ENCODE measurements at regions not wholly inside any gene's neighbourhood (a gene's known extent, or its start where the extent isn't known, plus 50 kb on each side); places are given as distances from the start of the nearest gene placed in this dataset.
"Not testable (repeated sequence)": the region's sequence is repeated elsewhere in the genome, so short reads cannot be mapped to it uniquely, and the experiment has no call there.

DNA sequence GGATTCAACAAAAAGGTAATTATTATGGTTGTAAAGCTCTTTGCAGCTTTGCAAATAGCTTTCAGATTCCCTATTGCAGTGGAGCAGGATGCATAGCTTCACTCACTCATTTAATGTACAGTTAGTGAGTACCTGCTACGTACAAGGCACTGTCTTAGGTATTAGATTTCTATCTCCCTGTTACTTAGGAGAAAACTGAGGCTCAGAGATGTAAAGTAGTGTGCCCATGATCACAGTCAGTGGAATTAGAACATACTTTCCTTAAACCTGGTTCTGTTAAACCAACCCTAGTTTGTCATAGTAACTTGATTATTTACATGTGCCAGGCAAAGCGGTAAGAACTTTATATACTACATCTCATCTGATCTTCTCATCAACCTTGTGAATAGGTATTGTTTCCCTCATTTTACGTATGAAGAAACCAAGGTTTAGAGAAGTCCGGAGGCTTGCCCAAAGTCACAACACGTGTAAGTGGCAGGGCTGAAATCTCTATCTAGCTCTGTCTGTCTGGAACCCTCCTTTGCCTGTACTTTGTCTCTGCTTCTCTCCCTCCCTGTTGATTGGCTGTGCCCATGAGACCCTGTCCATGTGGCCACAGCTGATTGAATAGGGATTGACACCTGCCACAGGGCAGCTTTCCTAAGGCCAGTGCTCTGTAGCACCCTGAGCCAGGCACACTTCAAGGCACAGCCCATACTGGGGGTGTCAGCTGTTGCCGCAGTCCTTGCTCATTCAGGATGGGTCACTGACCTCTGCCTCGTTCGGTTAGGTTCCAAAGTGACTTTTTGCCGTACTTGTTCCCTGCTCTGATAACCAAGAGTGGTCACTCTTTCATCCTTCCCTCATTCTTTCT lies 63.8 kb upstream of the PRSS23 start:
- H3K4me1 Mint-ChIP-seq (ENCODE audit: low read depth), result no peaks in the 10 kb centered on the region
- H3K9me3 Mint-ChIP-seq, result no peaks in the 10 kb centered on the region
- H3K27me3 Mint-ChIP-seq (ENCODE audit: low read depth), result no peaks in the 10 kb centered on the region
- H3K36me3 Mint-ChIP-seq (ENCODE audit: insufficient read depth), result no peaks in the 10 kb centered on the region
- no peak overlapping the region for H3K4me3 Mint-ChIP-seq
- ATAC-seq (no peak), DNase-seq (no peak)

DNA sequence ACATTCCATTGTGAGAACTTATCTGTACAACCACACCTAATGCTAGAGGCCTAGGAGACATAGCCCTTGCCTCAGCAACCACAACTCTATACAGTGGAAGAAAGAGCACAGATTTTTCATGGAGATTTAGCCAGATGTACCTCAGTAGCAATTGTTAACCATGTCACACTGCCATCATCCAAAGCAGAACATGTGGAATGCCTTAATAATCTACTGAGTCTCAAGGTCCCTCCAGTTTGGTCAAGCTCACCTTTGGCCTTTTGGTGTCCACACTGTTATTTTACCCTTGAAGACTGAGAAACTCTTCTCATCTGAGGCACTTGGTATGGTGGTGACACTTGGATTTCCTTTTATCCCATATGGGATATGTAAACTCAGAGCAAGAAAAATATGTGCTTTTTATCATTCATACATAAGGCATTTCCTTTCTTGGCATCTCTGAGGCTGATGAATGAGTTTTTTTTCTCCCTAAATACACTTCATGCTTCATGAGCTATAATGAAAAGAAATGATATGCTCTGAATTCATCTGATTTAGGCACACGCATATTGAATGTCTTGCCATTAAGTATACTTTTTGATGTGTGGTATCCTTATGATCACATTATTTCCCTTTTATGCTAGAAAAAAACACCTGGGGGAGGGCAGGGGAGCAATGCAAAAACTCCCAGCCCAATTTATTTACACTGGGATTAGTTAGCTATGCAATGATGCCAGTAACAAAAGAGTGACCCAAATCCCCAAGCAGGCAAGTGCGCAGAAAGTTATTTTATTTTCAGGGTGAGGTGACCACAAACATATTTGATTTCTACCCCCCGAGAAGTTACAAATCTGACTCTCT lies 63.3 kb upstream of the ME3 start:
- DNase-seq, result no peak
- ATAC-seq, result no peak
- no peaks in the 10 kb centered on the region for H3K4me1 Mint-ChIP-seq (ENCODE audit: low read depth)
- H3K36me3 Mint-ChIP-seq (ENCODE audit: insufficient read depth), result no peaks in the 10 kb centered on the region
- no peaks in the 10 kb centered on the region for H3K27me3 Mint-ChIP-seq (ENCODE audit: low read depth)
- no peak overlapping the region for H3K4me3 Mint-ChIP-seq
- no peaks in the 10 kb centered on the region for H3K9me3 Mint-ChIP-seq

DNA sequence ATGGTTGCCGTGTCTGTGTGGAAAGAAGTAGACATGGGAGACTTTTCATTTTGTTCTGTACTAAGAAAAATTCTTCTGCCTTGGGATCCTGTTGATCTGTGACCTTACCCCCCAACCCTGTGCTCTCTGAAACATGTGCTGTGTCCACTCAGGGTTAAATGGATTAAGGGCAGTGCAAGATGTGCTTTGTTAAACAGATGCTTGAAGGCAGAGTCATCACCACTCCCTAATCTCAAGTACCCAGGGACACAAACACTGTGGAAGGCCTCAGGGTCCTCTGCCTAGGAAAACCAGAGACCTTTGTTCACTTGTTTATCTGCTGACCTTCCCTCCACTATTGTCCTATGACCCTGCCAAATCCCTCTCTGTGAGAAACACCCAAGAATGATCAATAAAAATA lies 60.3 kb upstream of the ME3 start:
- not testable (repeated sequence) for ATAC-seq; H3K4me3 Mint-ChIP-seq; H3K9me3 Mint-ChIP-seq; H3K27me3 Mint-ChIP-seq (ENCODE audit: low read depth); H3K4me1 Mint-ChIP-seq (ENCODE audit: low read depth); H3K36me3 Mint-ChIP-seq (ENCODE audit: insufficient read depth); DNase-seq

DNA sequence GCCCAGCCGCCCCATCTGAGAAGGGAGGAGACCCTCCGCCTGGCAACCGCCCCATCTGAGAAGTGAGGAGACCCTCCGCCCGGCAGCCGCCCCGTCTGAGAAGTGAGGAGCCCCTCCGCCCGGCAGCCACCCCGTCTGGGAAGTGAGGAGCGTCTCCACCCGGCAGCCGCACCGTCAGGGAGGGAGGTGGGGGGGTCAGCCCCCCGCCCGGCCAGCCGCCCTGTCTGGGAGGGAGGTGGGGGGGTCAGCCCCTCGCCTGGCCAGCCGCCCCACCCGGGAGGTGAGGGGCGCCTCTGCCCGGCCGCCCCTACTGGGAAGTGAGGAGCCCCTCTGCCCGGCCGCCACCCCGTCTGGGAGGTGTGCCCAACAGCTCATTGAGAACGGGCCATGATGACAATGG lies 59.9 kb upstream of the ME3 start:
- H3K9me3 Mint-ChIP-seq; H3K4me3 Mint-ChIP-seq; H3K4me1 Mint-ChIP-seq (ENCODE audit: low read depth); H3K27me3 Mint-ChIP-seq (ENCODE audit: low read depth); DNase-seq; ATAC-seq; H3K36me3 Mint-ChIP-seq (ENCODE audit: insufficient read depth): not testable (repeated sequence)

DNA sequence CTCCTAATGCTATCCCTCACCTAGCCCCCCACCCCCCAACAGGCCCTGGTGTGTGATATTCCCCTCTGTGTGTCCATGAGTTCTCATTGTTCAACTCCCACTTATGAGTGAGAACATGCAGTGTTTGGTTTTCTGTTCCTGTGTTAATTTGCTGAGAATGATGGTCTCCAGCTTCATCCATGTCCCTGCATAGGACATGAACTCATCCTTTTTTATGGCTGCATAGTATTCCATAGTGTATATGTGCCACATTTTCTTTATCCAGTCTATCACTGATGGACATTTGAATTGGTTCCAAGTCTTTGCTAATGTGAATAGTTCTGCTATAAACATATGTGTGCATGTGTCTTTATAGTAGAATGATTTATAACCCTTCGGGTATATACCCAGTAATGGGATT lies 57.2 kb upstream of the ME3 start:
- H3K4me1 Mint-ChIP-seq (ENCODE audit: low read depth); H3K27me3 Mint-ChIP-seq (ENCODE audit: low read depth); ATAC-seq; H3K4me3 Mint-ChIP-seq; H3K9me3 Mint-ChIP-seq; H3K36me3 Mint-ChIP-seq (ENCODE audit: insufficient read depth); DNase-seq: not testable (repeated sequence)

DNA sequence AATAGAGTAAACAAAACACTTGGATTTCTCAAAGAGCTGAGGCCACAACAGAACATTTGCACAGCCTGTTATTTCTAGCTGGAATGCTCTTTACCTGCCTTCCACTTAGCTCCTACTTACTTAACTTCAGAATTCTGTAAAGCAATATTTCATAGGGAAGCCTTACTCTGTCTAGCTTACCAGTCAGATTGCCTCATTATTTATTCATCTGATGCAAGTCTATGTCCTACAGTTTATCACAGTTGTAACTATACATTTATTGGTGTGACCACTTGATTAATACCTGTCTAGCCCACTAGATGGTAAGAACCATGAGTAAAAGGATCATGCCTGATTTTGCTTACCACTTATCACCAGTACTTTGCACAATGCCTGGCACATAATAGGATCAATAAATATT lies 56.1 kb upstream of the ME3 start:
- peaks cover 1% of the 10 kb centered on the region for H3K36me3 Mint-ChIP-seq (ENCODE audit: insufficient read depth)
- H3K9me3 Mint-ChIP-seq, result peaks cover under 1% of the 10 kb centered on the region
- peaks cover 2% of the 10 kb centered on the region for H3K27me3 Mint-ChIP-seq (ENCODE audit: low read depth)
- DNase-seq (no peak), ATAC-seq (no peak)
- H3K4me1 Mint-ChIP-seq (ENCODE audit: low read depth), result no peaks in the 10 kb centered on the region
- no peak overlapping the region for H3K4me3 Mint-ChIP-seq

DNA sequence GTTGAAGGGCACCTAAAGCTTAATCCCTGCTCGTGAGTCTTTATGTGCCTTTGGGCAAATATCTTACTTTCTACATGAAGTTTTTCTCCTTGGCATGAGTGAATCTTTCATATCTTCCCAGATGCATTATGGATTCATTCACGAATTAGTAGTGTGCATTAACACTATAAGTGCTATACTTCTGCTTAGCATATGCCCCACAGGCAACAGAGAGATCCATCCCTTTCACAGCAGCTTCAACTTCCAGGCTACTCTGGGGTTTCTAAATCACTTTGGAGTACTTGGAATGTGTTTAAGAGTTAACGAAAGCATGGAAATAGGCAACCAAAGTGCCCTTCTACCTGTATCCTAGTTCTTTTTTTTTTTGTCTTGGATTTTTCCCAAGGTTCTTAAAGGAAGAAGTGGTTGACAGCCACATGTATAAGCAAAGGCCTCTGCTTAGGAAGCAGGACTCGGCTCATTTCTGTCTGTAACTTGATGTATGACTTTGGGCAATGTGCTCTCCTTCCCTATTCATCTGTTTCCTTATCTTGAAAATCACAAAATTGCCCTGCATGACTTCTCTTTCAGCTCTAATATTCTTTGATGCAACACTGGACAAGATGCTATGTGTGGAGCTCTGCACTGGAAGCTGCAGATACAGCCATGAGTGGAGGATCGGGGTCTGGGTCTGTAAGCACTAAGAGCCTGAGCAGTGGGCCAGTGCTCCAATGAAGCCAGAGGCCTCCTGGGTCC lies 54.5 kb upstream of the ME3 start:
- H3K9me3 Mint-ChIP-seq, result peaks cover 15% of the 10 kb centered on the region
- H3K36me3 Mint-ChIP-seq (ENCODE audit: insufficient read depth), result peaks cover 3% of the 10 kb centered on the region
- H3K27me3 Mint-ChIP-seq (ENCODE audit: low read depth), result peaks cover 2% of the 10 kb centered on the region

DNA sequence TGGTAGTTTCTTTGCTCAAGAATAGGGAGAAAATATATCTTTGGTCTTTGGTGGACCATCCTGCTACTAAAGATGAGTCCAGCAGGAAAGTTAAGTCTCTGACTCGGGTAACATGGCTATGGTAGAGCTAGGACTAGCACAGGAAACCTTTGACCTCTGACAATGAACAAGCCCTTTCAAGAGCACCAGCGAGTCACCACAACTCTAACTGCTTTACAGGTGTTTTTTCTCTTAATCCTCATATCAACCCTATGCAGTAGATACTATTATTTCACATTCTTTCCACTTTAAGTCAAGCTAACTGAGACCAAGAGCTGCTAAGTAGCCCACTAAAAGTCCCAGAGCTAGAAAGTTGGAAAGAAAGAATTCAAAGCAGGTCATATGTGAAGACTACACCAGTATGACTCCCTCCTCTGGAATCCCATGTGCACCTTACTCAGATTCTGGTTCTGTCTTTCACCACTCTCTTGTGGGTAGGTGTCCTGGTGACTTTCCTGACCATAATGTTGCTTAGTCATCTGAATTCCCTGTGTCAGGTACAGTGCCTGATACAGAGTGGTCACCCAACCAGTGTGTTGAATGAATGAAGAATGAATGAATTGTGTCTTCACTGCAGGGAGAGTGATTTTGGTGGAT lies 53.8 kb upstream of the ME3 start:
- Mint-ChIP-seq H3K9me3 (peaks cover 22% of the 10 kb centered on the region), H3K36me3 (ENCODE audit: insufficient read depth) (peaks cover 3% of the 10 kb centered on the region), H3K4me1 (ENCODE audit: low read depth) (no peaks in the 10 kb centered on the region), H3K27me3 (ENCODE audit: low read depth) (peaks cover 2% of the 10 kb centered on the region), H3K4me3 (no peak overlapping the region)
- ATAC-seq, result peak in 1 of 2 donors; percentile 14
- no peak for DNase-seq

More for the DNA sequence above, 54.5 kb upstream of the ME3 start:
- no peak for ATAC-seq
- Mint-ChIP-seq H3K4me1 (ENCODE audit: low read depth) (no peaks in the 10 kb centered on the region), H3K4me3 (no peak overlapping the region)
- no peak for DNase-seq

DNA sequence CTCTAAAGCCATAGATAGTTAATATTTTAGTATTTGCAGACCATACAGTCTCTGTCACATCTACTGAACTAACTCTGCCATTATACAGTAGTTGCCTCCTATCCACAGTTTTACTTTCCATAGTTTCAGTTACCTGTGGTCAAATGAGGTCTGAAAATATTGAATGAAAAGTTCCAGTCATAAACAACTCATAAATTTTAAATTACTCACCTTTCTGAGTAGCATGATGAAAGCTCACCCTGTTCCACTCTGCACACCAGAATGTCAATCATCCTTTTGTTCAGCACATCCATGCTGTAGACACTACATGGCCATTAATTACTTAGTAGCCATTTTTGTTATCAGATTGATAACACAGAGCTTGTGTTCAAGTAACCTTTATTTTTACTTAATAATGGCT lies 51.7 kb upstream of the ME3 start:
- ATAC-seq (no peak), DNase-seq (no peak)
- no peak overlapping the region for H3K4me3 Mint-ChIP-seq
- H3K4me1 Mint-ChIP-seq (ENCODE audit: low read depth), result no peaks in the 10 kb centered on the region
- no peaks in the 10 kb centered on the region for H3K27me3 Mint-ChIP-seq (ENCODE audit: low read depth)
- H3K36me3 Mint-ChIP-seq (ENCODE audit: insufficient read depth), result peaks cover 2% of the 10 kb centered on the region
- peaks cover 23% of the 10 kb centered on the region for H3K9me3 Mint-ChIP-seq

DNA sequence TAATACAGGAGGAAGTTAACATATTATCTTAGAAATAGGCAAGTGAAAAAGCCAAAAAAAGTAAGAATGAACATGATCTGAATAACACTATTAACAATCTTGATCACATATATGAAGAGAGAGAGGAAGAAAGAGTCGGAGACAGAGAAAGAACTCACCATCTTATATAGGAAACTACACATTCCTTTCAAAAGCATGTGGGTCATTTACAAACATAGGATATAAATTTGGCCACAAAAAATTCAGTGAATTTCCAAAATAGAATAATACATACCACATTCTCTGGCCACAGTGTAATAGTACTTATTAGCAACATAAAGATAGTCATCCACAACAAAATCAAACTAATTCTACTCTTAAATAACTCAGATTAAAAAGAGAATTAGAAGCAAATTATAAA lies 50.9 kb upstream of the ME3 start:
- no peak for ATAC-seq
- no peaks in the 10 kb centered on the region for H3K27me3 Mint-ChIP-seq (ENCODE audit: low read depth)
- no peak overlapping the region for H3K4me3 Mint-ChIP-seq
- peaks cover 23% of the 10 kb centered on the region for H3K9me3 Mint-ChIP-seq
- H3K4me1 Mint-ChIP-seq (ENCODE audit: low read depth), result no peaks in the 10 kb centered on the region
- no peak for DNase-seq
- peaks cover 2% of the 10 kb centered on the region for H3K36me3 Mint-ChIP-seq (ENCODE audit: insufficient read depth)

DNA sequence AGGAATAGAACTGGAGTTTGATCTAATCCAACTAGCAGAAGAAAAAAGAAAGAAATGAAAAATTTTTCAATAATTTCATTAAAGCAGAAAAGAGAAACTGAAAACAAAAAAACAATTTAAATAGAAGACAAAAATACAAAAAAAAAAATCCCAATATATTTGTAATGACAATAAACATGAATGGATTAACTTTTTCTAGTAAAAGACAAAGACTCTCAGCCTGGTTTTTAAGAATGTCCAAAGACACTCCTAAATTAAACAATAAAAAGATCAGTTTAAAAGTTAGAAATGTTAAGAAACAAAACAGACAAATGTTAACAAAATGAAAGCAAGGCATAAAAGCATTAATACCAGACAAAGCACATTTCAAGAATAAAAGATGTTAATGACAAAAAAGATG lies 50.3 kb upstream of the ME3 start:
- Mint-ChIP-seq H3K36me3 (ENCODE audit: insufficient read depth) (peaks cover 2% of the 10 kb centered on the region), H3K27me3 (ENCODE audit: low read depth) (no peaks in the 10 kb centered on the region), H3K9me3 (peaks cover 23% of the 10 kb centered on the region), H3K4me3 (no peak overlapping the region), H3K4me1 (ENCODE audit: low read depth) (no peaks in the 10 kb centered on the region)
- DNase-seq, result no peak
- ATAC-seq, result no peak
